GM18519 (cell line): ENCODE measurements at regions not wholly inside any gene's neighbourhood (a gene's known extent, or its start where the extent isn't known, plus 50 kb on each side); places are given as distances from the start of the nearest gene placed in this dataset.
"Not testable (repeated sequence)": the region's sequence is repeated elsewhere in the genome, so short reads cannot be mapped to it uniquely, and the experiment has no call there.

Experiments used
- ATAC-seq: cut with Tn5 transposase; IDR thresholded peaks from one replicate; pipeline ENCODE4 v1.9.1; 2021; ENCODE audit warnings: mild to moderate bottlenecking, moderate library complexity; ENCODE audit not compliant: unreplicated experiment, low FRiP score

DNA sequence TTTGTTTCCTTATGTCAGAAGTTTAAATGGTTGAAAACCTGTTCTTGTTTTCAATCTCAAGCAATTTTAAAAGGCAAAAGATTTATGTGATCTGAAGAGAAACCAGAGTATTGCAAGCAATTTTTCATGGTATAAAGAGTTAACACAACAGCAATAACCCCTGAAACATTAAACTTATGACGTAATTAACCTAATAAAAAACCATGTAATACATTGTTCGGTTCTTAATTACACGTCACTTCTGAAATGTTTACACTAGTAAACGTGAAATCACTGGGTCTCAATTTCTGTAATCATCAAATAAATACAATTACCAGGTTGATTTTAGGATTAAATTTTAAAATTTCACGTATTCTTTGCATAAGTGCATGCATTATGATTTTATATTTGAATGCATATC is 914.5 kb downstream of the NLGN4X start:
- no peak for ATAC-seq

GRCh38 chrX:5307416-5307815 is 921.3 kb downstream of the NLGN4X start:
- ATAC-seq: no peak

DNA sequence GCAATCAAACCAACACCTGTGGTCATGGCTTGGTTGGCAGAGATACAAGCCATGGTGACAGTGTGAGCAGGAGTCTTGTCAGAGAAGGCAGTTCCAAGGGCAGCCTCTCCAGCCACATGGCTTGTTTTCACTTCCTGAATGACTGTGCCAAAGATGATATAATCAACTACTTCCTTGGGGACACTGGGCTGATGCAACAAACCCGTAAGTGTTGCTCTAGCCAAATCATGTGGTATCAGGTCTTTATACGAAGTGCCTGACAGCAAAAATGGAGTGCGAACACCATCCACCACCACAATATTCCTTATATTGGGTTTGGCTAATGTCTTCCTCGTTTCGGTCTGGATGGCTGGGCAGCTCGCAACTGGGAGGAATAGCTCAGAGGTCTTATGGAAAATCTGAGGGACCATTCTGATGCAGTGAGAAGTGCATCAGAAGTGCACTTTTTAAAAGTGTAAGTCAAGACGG is 922.0 kb downstream of the NLGN4X start:
- no peak for ATAC-seq

DNA sequence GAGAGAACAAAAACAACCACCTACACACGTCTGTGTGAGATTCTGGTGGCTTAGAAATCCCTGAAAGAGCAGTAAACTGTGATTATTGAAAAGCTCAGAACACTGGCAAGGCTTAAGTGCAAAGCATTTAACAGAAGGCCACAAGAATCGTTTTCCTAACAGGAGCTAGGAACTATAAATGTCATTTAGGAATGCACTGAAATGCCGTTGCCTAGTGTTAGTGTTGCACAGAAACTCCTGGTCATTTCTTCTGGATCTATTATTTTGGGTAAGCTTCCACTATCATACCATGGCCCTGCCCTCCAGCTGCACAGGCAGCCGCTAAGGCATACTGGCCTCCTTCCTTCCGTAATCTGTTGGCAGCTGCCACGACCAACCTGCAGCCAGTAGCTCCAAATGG is 923.2 kb downstream of the NLGN4X start:
- no peak for ATAC-seq

DNA sequence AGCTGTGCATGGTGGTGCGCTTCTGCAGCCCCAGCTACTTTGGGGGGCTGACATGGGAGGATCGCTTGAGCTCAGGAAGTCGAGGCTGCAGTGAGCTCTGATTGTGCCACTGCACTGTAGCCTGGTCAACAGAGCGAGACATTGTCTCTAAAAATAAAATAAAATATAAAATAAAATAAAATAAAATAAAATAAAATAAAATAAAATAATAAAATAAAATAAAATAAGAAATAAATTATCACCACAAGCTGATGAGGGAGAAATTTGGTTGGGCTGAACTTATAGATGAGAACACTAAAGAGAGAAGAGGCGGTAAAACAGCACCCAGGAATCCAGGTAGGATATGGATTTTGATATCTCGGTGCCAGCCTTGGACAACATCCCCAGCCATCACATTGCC is 933.7 kb downstream of the NLGN4X start:
- no peak for ATAC-seq

GRCh38 chrX:5290635-5291034 is 938.0 kb downstream of the NLGN4X start:
- ATAC-seq: no peak

DNA sequence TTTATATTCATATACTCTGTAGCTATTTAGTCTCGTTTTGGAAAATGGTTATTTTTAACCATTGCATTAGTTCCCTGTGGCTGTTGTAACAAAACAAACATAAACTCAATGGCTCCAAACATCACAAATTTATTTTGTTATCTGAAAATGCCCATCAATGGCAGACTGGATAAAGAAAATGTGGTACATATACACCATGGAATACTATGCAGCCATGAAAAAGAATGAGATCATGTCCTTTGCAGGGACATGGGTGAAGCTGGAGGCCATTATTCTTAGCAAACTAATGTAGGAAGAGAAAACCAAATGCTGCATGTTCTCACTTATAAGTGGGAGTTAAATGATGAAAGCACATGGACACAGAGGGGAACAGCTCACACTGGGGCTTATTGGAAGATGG is 938.7 kb downstream of the NLGN4X start:
- not testable (repeated sequence) for ATAC-seq

GRCh38 chrX:5278908-5279307 is 949.8 kb downstream of the NLGN4X start:
- ATAC-seq: no peak

DNA sequence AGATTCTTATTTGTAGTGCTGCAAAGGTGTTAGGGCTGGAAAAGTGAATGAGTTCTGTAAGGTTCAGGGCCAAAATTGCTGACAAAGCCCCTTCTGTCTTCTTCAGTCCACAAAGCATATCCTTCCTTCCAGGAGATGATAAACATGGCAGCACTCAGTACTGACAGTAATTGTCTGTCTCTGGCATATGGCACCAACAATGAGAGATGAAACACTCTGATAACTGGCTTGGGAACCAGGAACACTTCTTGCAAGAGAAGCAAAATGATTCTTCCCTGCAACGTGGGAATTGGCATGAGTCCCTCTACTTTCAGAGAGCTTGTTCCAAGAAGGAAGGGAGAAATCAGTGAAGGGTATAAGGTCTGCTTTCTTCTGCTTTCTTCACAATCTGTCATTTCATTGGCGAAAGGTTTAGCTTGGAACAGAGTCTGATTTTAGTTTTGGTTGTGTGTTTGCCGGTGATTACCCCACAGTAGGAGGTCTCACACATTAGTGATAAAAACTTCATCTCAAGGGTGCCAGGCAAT is 963.3 kb downstream of the NLGN4X start:
- no peak for ATAC-seq

DNA sequence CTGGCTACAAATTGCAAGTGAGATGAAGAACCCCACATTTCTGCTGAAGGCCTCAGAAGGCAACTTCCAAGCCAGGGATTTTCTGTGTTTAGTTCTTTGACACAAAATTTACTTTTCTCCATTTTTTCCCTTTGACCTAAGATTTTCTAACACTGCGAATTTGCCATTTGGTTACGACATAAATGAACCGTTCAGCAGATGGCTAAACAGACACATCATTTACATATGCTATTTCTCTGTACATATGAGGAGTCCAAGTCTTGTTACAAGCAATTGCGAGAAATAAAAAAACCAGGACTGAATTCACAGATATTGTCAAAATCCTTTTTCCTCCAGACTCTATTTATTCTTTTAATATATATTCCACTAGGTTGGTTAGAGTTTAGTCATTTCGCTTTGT is 978.6 kb downstream of the NLGN4X start:
- ATAC-seq: no peak

GRCh38 chrX:5242091-5242790 is 986.4 kb downstream of the NLGN4X start:
- no peak for ATAC-seq

DNA sequence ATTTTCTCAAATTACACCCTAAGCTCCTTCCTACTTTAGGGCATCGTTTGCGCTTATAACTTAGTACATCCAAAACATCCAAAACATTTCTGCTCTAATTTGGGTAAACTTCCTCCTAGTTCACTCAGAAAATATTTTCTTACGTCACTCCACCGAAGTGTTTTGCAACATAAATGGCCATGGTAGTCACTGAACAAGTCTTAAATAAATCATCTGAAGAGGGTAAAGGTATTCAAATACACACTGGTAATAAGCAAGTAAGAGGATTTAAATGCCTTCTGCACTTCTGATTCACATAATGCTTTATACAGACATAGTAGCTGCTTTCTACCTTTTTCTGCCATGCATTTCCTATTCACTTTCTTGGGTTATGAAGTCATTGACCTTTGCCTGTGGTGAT is 991.9 kb downstream of the NLGN4X start:
- ATAC-seq: no peak

DNA sequence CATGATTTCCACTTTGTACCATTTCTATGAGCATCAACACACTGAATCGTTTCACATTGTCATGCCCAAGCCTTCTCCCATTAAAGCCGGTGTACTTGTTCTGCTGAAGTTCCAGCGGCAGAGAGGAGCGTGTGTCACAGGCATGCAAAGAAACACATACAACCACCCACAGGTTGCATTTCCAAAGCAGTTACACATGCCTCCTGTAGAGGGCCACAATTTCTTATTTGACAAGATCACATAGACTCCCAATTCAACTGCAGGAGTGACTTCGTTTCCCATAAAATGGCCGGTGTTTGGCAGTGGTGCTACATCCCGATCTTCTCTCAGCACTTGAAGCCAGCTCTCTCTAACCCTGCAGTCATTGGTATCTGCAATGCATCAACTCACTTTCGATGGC is 992.6 kb downstream of the NLGN4X start:
- no peak for ATAC-seq

GRCh38 chrX:5233830-5234229 is 994.8 kb downstream of the NLGN4X start:
- no peak for ATAC-seq

DNA sequence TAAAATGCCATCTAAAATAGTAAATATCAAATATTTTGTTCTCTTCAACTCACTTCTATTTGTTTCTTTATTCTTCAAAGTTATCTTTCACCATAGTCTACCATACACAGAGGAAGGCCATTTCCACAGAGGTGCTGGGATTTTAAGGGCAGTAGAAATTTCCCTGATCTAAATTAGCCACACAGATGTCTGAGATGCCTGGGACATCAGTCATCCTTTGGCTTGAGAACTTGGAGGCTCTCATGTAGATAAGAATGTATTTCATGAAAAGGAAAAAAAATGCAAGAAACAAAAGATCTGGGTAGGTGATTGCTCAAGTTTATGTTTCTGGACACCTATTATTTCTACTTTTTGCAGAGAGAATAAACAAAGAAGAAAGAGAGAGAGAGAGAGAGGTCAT is 1008.2 kb downstream of the NLGN4X start:
- no peak for ATAC-seq

DNA sequence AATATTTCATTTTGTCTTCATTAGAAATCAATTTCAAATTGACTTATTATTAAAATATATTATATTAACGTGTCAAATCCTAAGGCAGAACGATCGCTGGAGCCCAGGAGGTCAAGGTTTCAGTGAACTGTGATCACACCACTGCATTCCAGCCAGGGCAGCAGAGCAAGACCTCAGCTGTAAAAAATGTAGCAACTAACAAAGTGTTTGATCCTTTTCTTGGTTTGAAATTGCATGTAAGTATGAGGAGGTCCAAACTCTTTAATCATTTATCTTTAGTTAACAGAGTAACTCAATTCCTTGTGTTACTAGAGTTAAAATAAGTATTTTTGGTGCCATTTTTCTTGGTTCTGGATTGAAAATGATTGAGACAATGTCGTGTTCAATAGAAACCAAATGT is 1033.9 kb downstream of the NLGN4X start:
- ATAC-seq: no peak

DNA sequence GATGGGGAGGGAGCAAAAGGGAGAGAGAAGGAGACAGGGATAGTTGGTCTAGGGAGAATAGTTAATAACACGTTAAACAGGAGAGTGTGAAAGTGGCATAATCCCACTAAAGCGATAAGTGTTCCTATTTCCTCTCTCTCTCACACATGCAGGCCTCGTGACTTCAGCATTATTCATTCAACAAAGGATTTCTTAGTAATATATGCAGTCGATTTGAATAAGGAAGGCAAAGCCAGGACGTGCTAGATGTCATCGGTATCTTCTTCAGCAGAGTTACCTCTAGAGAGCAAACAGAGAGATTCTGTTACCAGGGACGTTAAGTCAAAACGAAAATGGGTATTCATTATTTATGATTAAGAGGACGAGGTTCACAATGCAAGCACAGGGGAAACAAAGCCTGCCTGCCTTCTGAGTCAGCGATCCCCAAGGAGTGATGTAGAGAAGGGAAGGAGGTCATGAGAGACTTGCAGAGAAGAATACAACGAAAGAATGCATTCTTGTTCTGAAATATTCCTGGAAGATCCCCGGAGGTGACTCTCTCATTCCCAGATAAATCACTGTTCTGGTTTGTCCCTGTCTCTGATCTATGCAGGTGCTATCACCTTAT is 1048.4 kb downstream of the NLGN4X start:
- no peak for ATAC-seq

DNA sequence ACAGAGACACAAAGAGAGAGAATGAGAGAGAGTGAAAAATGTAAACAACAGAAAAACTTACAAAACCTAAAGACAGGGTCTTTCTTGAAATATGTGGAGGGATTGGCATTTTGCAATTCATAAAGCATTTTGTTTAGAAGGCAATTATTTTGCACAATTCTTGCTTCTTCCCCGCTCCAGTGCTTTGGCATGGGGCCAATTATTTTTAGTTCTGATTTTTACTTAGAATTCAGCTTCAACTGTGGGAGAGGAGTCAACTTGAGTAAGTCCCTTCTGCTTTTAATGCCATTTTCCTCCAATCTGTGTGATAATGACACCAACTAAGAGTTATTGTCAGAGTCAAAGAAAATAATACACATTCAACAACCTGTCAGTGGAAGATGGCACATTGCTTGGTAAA is 1051.9 kb downstream of the NLGN4X start:
- no peak for ATAC-seq

- ATAC-seq: no peak
These were observed 1065.0 kb downstream of the NLGN4X start for GRCh38 chrX:5163663-5164062.

- no peak for ATAC-seq
These were observed 1073.4 kb downstream of the NLGN4X start for GRCh38 chrX:5155301-5155700.

GRCh38 chrX:5145957-5146356 is 1082.7 kb downstream of the NLGN4X start:
- ATAC-seq: no peak

DNA sequence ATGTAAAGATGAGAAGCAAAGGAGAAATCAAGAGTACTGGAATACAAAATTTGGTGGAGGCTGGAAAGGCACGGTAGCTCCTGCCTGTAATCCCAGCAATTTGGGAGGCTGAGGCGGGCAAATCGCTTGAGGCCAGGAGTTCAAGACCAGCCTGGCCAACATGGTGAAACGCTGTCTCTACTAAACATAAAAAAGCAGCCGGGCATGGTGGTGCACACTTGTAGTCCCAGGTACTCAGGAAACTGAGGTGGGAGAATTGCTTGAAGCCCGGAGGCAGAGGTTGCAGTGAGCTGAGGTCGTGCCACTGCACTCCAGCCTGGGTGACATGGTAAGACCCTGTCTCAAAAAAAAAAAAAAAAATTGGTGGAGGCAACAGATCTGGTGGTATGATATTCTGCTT is 1086.0 kb downstream of the NLGN4X start:
- no peak for ATAC-seq
